ENCODE measurements at regions not wholly inside any gene's neighbourhood (a gene's known extent, or its start where the extent isn't known, plus 50 kb on each side); places are given as distances from the start of the nearest gene placed in this dataset.

DNA sequence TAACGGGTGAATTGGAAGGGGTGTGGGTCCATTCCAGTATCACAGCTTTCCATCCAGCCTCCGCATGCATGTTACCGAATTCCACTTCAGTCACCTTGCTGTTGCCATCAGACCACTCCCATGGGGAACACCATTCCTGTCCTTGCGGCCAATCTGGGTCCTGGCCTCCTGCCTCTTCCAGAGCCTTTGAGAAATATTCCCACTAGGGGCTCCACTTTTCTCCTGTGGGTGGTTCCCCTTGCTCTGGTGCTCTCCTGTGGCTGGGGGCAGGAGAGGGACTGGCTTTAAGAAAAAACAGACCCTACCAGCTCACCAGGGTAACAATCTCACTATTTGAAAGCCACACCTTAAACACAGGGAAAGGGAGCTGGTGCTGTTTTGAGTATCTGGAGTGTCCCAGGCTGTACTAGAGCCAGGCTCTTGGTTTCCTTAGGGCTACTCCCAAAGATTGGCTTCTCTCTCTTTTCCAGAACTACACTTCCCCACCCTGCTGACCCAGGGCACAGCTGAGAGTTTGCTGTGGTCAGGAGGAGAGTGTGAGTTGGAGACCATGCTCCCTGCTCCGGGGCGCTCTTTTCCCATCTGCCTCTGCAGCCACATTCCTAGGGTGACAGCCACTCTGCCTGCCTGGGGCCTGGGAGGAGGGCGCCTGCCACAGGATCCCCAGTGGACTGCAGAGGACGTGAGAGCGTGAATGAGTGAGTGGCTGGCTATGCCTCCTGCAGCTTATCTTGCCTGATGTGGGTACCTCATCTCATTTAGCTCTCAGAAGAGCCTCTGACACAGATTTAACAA, 460.8 kb upstream of the HS6ST1 start:
- no peaks in the 10 kb centered on the region for H3K36me3 ChIP-seq (replicated peaks; ENCODE audit: low read depth, low read length)
- H4K20me1 ChIP-seq (ENCODE audit: insufficient read depth, low read length) = no peaks in the 10 kb centered on the region
- H3K27me3 ChIP-seq (ENCODE audit: low read depth, low read length) = no peaks in the 10 kb centered on the region
- H3K9me3 ChIP-seq (ENCODE audit: insufficient read depth, low read length) = no peaks in the 10 kb centered on the region
- H3K4me3 ChIP-seq (ENCODE audit: low read length) = no peak overlapping the region
- no peak overlapping the region for H3K4me2 ChIP-seq (ENCODE audit: low read length)
- H3K4me1 ChIP-seq (ENCODE audit: low read length) = no peaks in the 10 kb centered on the region
- no peaks in the 10 kb centered on the region for H3K79me2 ChIP-seq (ENCODE audit: low read length)
- TF ChIP-seq EZH2phosphoT487 (IDR thresholded peaks at IDR 0.05; ENCODE audit: low read depth) = no peak
- TF ChIP-seq, protein P1, sequence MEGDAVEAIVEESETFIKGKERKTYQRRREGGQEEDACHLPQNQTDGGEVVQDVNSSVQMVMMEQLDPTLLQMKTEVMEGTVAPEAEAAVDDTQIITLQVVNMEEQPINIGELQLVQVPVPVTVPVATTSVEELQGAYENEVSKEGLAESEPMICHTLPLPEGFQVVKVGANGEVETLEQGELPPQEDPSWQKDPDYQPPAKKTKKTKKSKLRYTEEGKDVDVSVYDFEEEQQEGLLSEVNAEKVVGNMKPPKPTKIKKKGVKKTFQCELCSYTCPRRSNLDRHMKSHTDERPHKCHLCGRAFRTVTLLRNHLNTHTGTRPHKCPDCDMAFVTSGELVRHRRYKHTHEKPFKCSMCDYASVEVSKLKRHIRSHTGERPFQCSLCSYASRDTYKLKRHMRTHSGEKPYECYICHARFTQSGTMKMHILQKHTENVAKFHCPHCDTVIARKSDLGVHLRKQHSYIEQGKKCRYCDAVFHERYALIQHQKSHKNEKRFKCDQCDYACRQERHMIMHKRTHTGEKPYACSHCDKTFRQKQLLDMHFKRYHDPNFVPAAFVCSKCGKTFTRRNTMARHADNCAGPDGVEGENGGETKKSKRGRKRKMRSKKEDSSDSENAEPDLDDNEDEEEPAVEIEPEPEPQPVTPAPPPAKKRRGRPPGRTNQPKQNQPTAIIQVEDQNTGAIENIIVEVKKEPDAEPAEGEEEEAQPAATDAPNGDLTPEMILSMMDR (IDR thresholded peaks at IDR 0.05; ENCODE audit: low read depth, low read length) = no peak
- no peak overlapping the region for H3K27ac ChIP-seq (ENCODE audit: low read length)
- H2AFZ ChIP-seq (ENCODE audit: low read depth, low read length) = no peak overlapping the region
- no peak overlapping the region for H3K9ac ChIP-seq (ENCODE audit: low read length)

DNA sequence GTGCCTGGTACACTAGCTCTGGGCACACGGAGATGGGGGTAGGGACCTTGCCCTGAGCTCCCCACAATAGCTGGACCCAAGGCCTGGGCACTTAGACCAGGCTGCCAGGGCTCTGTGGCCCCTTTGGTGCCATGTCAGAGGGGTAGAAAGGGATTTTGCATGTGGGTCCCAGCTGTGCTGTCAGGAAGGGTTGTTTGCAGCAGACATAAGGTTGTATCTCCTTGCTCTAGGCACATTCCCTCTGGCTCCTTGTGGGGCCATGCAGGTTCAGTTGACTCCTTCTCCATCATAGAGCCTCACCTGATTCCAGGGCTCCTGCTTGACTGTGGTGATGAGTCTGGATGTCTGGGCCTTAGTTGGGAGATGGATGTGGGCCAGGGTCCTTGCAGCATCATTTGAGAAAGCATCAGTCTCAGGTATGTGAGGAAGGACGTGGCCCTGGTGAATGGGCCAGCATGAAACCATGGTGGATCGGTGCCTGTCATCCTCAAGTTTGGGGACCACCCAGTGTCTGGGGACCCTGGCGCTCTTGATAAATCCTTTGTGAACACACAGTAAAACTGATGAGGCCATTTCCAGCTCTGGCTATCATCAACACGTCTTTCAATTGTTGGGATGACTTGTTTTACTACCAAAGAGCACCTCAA, 461.9 kb upstream of the HS6ST1 start:
- TF ChIP-seq, protein P1 (IDR thresholded peaks at IDR 0.05; ENCODE audit: low read depth, low read length) = no peak
- TF ChIP-seq EZH2phosphoT487 (IDR thresholded peaks at IDR 0.05; ENCODE audit: low read depth) = no peak
- no peaks in the 10 kb centered on the region for H4K20me1 ChIP-seq (ENCODE audit: insufficient read depth, low read length)

DNA sequence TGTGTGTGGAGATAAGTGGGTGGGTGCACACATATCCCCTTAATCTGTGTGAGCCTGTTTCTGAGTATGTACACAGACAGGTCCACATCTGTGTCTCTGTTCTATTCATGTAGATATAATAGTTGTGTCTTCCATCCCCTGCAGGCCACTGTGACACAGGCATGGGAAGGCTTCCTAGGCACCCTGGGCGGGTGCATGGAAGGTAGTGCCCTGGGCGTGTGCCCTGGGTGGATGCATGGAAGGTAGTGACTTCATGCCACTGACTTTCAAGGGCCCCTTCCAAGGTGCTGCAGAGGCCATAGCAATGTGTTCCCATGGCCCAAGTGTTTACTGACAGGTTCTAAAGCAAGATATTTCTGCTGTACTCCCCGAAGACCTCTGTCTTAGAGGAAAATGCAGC, 462.5 kb upstream of the HS6ST1 start:
- TF ChIP-seq EZH2phosphoT487 (IDR thresholded peaks at IDR 0.05; ENCODE audit: low read depth) = no peak
- TF ChIP-seq, protein P1 (IDR thresholded peaks at IDR 0.05; ENCODE audit: low read depth, low read length) = no peak
- H3K36me3 ChIP-seq (replicated peaks; ENCODE audit: low read depth, low read length) = no peaks in the 10 kb centered on the region
- no peak overlapping the region for H3K4me3 ChIP-seq (ENCODE audit: low read length)
- no peak overlapping the region for H3K27ac ChIP-seq (ENCODE audit: low read length)
- H3K9me3 ChIP-seq (ENCODE audit: insufficient read depth, low read length) = no peaks in the 10 kb centered on the region
- no peaks in the 10 kb centered on the region for H3K79me2 ChIP-seq (ENCODE audit: low read length)
- H3K27me3 ChIP-seq (ENCODE audit: low read depth, low read length) = no peaks in the 10 kb centered on the region
- H3K9ac ChIP-seq (ENCODE audit: low read length) = no peak overlapping the region
- no peak overlapping the region for H3K4me2 ChIP-seq (ENCODE audit: low read length)
- no peaks in the 10 kb centered on the region for H3K4me1 ChIP-seq (ENCODE audit: low read length)
- H2AFZ ChIP-seq (ENCODE audit: low read depth, low read length) = no peak overlapping the region
- H4K20me1 ChIP-seq (ENCODE audit: insufficient read depth, low read length) = no peaks in the 10 kb centered on the region

More for the DNA sequence above, 461.9 kb upstream of the HS6ST1 start:
- no peak overlapping the region for H3K9ac ChIP-seq (ENCODE audit: low read length)
- no peak overlapping the region for H3K4me2 ChIP-seq (ENCODE audit: low read length)
- no peak overlapping the region for H2AFZ ChIP-seq (ENCODE audit: low read depth, low read length)
- H3K4me3 ChIP-seq (ENCODE audit: low read length) = no peak overlapping the region
- H3K4me1 ChIP-seq (ENCODE audit: low read length) = no peaks in the 10 kb centered on the region
- no peaks in the 10 kb centered on the region for H3K79me2 ChIP-seq (ENCODE audit: low read length)
- no peaks in the 10 kb centered on the region for H3K36me3 ChIP-seq (replicated peaks; ENCODE audit: low read depth, low read length)
- no peak overlapping the region for H3K27ac ChIP-seq (ENCODE audit: low read length)
- no peaks in the 10 kb centered on the region for H3K27me3 ChIP-seq (ENCODE audit: low read depth, low read length)
- no peaks in the 10 kb centered on the region for H3K9me3 ChIP-seq (ENCODE audit: insufficient read depth, low read length)

DNA sequence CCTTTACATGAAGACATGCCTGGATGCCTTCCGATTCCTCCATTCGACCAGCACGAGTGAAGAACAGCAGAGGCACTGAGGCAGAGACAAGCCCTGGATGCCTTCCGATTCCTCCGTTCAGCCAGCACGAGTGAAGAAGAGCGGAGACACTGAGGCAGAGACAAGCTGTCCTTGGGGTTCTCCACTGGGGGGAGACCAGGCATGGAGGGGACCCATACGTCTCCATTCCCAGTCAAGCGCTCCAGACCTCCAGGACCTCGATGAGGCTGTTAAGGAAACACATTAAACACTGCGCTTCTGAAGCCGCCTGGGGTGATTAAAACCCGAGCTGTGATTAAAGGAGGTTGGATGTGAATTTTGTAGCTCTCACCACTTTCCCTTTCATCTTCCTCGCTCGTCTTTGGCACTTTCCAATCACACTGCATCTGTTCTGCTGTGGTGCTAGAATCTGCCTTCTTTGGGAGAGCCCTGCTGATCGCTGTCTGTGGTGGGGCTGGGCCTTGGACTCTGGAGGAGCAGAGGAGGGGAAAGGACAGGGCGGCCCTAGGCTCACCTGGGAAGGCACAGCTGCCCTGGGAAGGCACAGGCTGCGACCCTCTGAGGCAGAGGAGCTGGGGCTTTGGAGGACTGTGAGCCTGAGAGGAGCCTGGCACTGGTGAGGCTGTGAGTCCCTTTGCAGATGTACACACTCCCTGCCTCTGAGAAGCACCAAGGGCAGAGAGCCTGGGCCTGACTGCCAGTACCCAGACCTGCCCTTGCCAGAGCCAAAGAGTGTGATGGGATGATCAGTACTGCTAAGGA, 463.1 kb upstream of the HS6ST1 start:
- H2AFZ ChIP-seq (ENCODE audit: low read depth, low read length) = no peak overlapping the region
- H3K4me1 ChIP-seq (ENCODE audit: low read length) = no peaks in the 10 kb centered on the region
- no peaks in the 10 kb centered on the region for H3K79me2 ChIP-seq (ENCODE audit: low read length)
- H3K27ac ChIP-seq (ENCODE audit: low read length) = no peak overlapping the region
- H3K27me3 ChIP-seq (ENCODE audit: low read depth, low read length) = no peaks in the 10 kb centered on the region
- H3K9me3 ChIP-seq (ENCODE audit: insufficient read depth, low read length) = no peaks in the 10 kb centered on the region
- no peak overlapping the region for H3K4me3 ChIP-seq (ENCODE audit: low read length)
- no peak overlapping the region for H3K9ac ChIP-seq (ENCODE audit: low read length)
- H3K36me3 ChIP-seq (replicated peaks; ENCODE audit: low read depth, low read length) = no peaks in the 10 kb centered on the region
- no peak overlapping the region for H3K4me2 ChIP-seq (ENCODE audit: low read length)
- H4K20me1 ChIP-seq (ENCODE audit: insufficient read depth, low read length) = no peaks in the 10 kb centered on the region
- TF ChIP-seq EZH2phosphoT487 (IDR thresholded peaks at IDR 0.05; ENCODE audit: low read depth) = no peak
- TF ChIP-seq, protein P1 (IDR thresholded peaks at IDR 0.05; ENCODE audit: low read depth, low read length) = no peak
